GM10248 (cell line): ENCODE measurements at regions not wholly inside any gene's neighbourhood (a gene's known extent, or its start where the extent isn't known, plus 50 kb on each side); places are given as distances from the start of the nearest gene placed in this dataset.
"Not testable (repeated sequence)": the region's sequence is repeated elsewhere in the genome, so short reads cannot be mapped to it uniquely, and the experiment has no call there.

Source experiments
- CTCF ChIA-PET: fragments of 300-600 bp; sonication (Branson Sonifier 250); formaldehyde crosslinking; extraction: SDS; loops from one replicate; lab custom pipeline; 2021; ENCODE audit warnings: antibody characterized with exemption; lab: Yijun Ruan, JAX
- POLR2A ChIA-PET: fragments of 350-650 bp; sonication (Branson Sonifier 250); formaldehyde crosslinking; extraction: SDS; loops from one replicate; lab custom pipeline; 2020; ENCODE audit warnings: antibody characterized with exemption; lab: Yijun Ruan, JAX
- DNase-seq: peaks from one replicate; pipeline ENCODE4 v3.0.0; 2012; ENCODE audit errors: extremely low spot score
- TF ChIP-seq, protein P1 (sequence below): IDR thresholded peaks from 2 replicates; pipeline ENCODE4 v1.5.1; 2012; ENCODE audit warnings: mild to moderate bottlenecking, low read depth; ENCODE audit errors: extremely low read depth, missing control alignments, control extremely low read depth

DNA sequence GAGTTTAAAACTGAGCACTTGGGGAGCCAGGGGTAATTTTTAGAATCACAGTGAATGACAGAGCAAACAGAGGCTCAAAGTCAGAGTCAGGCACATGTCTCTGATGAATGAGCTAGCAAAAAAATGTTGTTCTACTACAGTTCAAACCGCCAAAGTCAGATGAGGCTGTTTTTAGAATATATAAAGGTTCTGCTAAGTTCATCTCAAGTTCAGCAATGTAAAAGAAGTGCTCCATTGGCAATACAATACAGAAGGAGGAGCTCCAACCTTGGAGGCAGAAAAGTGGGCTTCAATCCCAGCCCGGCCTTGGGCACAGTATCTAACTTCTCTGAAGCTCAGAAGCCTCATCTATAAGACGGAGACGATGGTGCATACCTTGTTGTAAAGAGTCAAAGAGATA lies 70.1 kb upstream of the IPO5 start:
- DNase-seq = no peak
- ChIA-PET POLR2A (no interaction called here), CTCF (interaction anchor here (1.4 kb wide), 1 partner anchor 13 kb away, joined by 3 read pairs; no protein-coding TSS in a partner anchor)
- TF ChIP-seq, protein P1, sequence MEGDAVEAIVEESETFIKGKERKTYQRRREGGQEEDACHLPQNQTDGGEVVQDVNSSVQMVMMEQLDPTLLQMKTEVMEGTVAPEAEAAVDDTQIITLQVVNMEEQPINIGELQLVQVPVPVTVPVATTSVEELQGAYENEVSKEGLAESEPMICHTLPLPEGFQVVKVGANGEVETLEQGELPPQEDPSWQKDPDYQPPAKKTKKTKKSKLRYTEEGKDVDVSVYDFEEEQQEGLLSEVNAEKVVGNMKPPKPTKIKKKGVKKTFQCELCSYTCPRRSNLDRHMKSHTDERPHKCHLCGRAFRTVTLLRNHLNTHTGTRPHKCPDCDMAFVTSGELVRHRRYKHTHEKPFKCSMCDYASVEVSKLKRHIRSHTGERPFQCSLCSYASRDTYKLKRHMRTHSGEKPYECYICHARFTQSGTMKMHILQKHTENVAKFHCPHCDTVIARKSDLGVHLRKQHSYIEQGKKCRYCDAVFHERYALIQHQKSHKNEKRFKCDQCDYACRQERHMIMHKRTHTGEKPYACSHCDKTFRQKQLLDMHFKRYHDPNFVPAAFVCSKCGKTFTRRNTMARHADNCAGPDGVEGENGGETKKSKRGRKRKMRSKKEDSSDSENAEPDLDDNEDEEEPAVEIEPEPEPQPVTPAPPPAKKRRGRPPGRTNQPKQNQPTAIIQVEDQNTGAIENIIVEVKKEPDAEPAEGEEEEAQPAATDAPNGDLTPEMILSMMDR = no peak

DNA sequence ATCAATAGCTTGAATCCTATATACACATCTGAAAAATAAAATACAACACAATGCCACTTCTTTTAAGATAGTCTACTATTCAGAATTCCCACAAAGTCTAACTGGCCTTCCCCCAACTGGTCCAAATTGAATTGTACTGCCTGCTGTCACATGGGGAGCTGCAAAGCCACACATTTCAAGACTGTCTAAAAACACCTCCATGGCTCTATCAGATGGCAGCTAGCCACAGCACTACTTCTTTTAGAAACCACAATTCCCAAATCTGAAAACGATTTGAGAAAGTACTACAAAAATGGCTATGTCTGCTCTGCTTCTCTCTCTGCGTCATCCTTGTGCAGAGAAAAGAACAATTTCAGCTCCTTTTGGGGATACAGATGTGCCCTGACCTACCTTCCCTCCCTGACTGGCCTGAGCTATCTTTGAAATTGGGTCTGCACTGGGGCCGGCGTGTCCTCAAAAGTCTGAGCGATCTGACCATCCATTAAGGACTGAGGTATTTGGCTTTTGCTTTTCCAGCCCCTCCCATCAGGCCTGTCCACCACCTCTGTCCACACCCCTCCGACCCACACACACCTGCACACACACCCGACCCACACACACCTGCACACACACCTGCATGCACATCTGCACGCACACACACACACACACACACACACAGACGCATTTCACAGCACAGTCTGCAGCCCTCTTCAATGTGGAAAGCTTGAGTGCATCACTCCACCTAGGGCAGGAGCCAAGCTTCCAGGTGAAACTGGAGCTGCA lies 68.6 kb upstream of the IPO5 start:
- DNase-seq = no peak
- ChIA-PET CTCF (no interaction called here), POLR2A (no interaction called here)
- TF ChIP-seq, protein P1 = no peak

DNA sequence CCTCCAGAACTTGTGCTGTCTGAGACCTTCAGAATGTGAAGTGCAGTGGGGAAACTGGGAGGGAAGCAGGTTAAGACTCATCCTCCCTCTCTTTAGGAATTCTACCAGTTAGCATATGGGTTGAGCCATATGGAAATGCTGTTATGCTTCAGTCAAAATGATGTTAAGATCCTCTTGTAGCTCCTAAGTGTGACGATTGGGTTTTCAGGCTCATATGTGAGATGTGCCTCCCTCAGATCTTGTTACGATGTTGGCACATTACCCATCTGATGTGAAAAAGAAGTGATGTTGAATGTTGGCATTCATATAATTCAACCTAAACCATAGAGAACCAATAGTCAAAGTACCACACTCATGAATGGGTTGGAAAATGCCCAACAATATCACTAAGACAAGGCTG lies 67.8 kb upstream of the IPO5 start:
- no peak for DNase-seq
- ChIA-PET CTCF (no interaction called here), POLR2A (no interaction called here)
- TF ChIP-seq, protein P1 = no peak

DNA sequence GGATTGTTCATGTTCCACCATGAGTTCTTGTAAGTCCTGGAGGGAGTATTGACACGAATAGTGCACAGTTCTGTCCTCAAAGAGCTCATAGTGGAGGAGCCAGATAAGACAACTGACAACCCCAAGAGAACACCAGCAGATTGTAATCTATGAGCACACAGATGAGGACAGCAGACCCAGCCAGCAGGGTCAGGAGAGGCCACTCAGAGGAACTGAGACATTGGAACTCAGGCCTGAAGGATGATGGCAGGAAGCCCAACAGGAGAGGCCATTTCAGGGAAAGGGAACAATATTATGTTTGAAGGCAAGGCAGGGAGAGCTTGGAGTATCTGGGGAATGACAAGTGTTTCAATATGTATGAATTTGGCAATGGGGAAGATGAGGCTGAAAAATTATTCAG lies 63.7 kb upstream of the IPO5 start:
- CTCF ChIA-PET = no interaction called here
- DNase-seq = no peak
- POLR2A ChIA-PET = no interaction called here
- TF ChIP-seq, protein P1 = no peak

DNA sequence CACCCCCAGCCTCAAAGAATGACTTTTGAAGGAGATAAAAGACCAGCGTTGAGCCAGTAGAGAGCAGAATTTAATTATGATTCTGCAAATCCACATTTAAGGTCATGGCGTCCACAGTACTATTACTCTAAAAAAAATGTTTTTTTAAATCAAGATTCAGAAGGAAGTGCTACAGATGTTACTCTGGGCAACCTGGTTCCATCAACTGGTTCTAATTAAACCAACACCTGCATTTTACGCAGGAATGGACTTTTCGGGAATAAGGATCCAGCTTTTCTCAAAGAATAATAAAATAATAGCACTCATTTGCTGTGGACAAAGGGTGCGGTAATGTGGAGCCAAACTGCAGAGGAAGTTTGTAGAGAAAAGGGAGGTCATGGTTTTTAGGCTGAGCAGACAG lies 62.9 kb upstream of the IPO5 start:
- TF ChIP-seq, protein P1 = no peak
- CTCF ChIA-PET = no interaction called here
- DNase-seq = no peak
- POLR2A ChIA-PET = no interaction called here

DNA sequence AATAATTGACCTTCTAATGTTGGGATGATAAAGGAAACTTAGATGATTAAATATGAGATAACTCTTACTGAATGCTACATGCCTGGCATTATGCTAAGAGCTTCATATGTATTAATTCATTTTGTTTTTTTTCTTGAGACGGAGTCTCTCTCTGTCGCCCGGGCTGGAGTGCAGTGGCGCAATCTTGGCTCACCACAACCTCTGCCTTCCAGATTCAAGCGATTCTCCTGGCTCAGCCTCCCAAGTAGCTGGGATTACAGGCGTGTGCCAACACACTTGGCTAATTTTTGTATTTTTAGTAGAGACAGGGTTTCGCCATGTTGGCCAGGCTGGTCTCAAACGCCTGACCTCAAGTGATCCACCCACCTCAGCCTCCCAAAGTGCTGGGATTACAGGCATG lies 61.5 kb upstream of the IPO5 start:
- POLR2A ChIA-PET, DNase-seq, CTCF ChIA-PET: not testable (repeated sequence)

DNA sequence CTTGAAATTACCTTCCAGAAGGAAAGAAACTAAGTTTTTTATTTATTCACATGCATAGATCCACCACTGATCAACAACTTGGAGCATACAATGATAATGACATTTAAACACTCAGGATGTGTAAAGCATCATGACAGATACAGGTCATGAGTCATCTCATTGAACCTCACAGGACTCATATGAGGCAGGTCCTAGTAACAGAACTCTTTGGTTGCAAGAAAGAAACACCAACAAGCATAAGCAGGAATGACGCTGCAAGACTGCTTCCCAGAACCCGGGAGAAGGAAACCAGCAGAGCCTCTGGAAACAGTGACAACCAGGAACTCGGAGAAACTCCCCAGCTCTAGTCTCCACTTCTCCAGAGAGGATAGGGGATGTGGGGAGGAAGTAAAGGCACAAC lies 60.8 kb upstream of the IPO5 start:
- no peak for DNase-seq
- TF ChIP-seq, protein P1 = no peak
- CTCF ChIA-PET = interaction anchor here (1.2 kb wide), 1 partner anchor 19 kb away, joined by 3 read pairs; no protein-coding TSS in a partner anchor
- POLR2A ChIA-PET = no interaction called here
